ENCODE measurements at regions not wholly inside any gene's neighbourhood (a gene's known extent, or its start where the extent isn't known, plus 50 kb on each side); places are given as distances from the start of the nearest gene placed in this dataset.

DNA sequence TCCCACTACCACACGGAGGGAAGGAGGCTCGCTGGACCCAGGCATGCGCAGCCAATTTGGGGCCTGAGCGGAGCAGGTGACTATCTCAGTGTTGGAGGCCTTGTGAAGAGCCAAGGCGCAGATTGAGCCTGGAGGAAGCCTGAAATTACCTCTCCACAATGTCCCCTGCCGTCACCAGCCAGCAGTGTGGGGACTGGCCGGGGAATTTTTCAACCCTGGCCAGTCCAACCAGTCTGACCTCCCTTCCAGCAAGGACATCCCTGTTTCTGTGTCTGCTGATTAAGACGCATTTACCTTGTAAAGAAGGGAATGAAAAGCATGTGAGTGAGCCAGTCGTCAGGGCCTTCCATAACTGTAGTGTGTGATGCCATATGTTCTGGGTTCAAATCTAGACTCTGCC is 198.1 kb upstream of the IRX3 start:
- 84 to 87% methylated on average over 9 of the region's 9 CpGs for WGBS, 2 donors
- no peaks in the 10 kb centered on the region for H3K27me3 ChIP-seq (ENCODE audit: control insufficient read depth in 3 of 3, insufficient read depth in 3 of 3, low read length in 2 of 3)
- no peak overlapping the region for H3K4me3 ChIP-seq
- H3K9me3 ChIP-seq (ENCODE audit: control insufficient read depth in 4 of 4, insufficient read depth in 3 of 4, low read length in 3 of 4), result no peaks in the 10 kb centered on the region
- H3K4me1 ChIP-seq (ENCODE audit: control insufficient read depth in 5 of 5, insufficient read depth in 5 of 5, low read length in 5 of 5), result peaks cover 0 to 22% (median 3%) of the 10 kb centered on the region in 5 donors
- ATAC-seq (ENCODE audit: insufficient read depth, low FRiP score) (no peak), DNase-seq (no peak)
- peak overlapping the region in 1 of 2 donors; percentile 86 for H3K27ac ChIP-seq (ENCODE audit: low read depth in 1 of 2, low read length in 1 of 2)
- H3K9ac ChIP-seq (ENCODE audit: insufficient read depth in 1 of 2, low read length in 2 of 2), result no peak overlapping the region
- TF ChIP-seq, protein P1, sequence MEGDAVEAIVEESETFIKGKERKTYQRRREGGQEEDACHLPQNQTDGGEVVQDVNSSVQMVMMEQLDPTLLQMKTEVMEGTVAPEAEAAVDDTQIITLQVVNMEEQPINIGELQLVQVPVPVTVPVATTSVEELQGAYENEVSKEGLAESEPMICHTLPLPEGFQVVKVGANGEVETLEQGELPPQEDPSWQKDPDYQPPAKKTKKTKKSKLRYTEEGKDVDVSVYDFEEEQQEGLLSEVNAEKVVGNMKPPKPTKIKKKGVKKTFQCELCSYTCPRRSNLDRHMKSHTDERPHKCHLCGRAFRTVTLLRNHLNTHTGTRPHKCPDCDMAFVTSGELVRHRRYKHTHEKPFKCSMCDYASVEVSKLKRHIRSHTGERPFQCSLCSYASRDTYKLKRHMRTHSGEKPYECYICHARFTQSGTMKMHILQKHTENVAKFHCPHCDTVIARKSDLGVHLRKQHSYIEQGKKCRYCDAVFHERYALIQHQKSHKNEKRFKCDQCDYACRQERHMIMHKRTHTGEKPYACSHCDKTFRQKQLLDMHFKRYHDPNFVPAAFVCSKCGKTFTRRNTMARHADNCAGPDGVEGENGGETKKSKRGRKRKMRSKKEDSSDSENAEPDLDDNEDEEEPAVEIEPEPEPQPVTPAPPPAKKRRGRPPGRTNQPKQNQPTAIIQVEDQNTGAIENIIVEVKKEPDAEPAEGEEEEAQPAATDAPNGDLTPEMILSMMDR (IDR thresholded peaks at IDR 0.05; ENCODE audit: control extremely low read depth, extremely low read depth), result no peak
- H3K36me3 ChIP-seq (ENCODE audit: control insufficient read depth in 4 of 4, insufficient read depth in 4 of 4, low read length in 4 of 4), result no peaks in the 10 kb centered on the region

DNA sequence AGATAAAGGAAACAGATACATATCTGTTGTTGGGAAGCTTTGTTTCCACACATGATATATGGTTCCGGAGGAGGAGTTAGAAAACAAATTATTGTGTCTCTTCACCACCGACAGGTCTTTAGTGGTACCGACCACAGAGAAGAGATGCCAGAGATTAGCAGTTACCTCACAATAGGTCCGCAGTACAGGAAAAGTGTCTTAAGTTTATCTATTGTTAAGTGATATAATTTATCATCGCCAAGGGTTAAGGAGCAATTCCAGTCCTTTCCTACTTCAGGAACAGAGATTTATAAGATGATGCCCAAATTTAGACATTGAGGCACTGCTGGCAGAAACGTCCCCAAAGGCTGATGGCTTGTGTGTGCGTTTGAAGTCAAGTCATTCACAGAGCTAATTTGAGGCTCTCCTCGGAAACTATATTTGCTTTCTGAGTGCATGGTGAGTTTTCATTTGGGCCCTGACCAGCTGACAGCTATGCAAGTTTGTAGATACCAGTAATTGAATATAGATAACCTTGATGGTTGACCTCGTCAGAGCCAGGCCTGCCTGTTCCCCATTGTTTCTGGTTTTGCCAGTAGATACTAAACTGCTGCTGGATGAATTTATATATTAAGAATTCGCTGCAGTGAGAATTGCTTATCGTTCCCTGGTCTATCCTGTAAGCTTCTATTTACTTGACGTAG is 196.4 kb upstream of the IRX3 start:
- peaks cover 0 to 5% (median 0%) of the 10 kb centered on the region in 3 donors for H3K27me3 ChIP-seq (ENCODE audit: control insufficient read depth in 3 of 3, insufficient read depth in 3 of 3, low read length in 2 of 3)
- H3K9me3 ChIP-seq (ENCODE audit: control insufficient read depth in 4 of 4, insufficient read depth in 3 of 4, low read length in 3 of 4), result no peaks in the 10 kb centered on the region
- H3K4me3 ChIP-seq, result no peak overlapping the region
- no peak overlapping the region for H3K9ac ChIP-seq (ENCODE audit: insufficient read depth in 1 of 2, low read length in 2 of 2)
- WGBS, 2 donors, result 52 to 56% methylated on average over 12 of the region's 12 CpGs
- H3K4me1 ChIP-seq (ENCODE audit: control insufficient read depth in 5 of 5, insufficient read depth in 5 of 5, low read length in 5 of 5), result peaks cover 0 to 11% (median 2%) of the 10 kb centered on the region in 5 donors
- no peaks in the 10 kb centered on the region for H3K36me3 ChIP-seq (ENCODE audit: control insufficient read depth in 4 of 4, insufficient read depth in 4 of 4, low read length in 4 of 4)
- no peak for DNase-seq
- peak overlapping the region in 1 of 2 donors; percentile 86 for H3K27ac ChIP-seq (ENCODE audit: low read depth in 1 of 2, low read length in 1 of 2)
- no peak for ATAC-seq (ENCODE audit: insufficient read depth, low FRiP score)
- TF ChIP-seq, protein P1 (IDR thresholded peaks at IDR 0.05; ENCODE audit: control extremely low read depth, extremely low read depth), result no peak

DNA sequence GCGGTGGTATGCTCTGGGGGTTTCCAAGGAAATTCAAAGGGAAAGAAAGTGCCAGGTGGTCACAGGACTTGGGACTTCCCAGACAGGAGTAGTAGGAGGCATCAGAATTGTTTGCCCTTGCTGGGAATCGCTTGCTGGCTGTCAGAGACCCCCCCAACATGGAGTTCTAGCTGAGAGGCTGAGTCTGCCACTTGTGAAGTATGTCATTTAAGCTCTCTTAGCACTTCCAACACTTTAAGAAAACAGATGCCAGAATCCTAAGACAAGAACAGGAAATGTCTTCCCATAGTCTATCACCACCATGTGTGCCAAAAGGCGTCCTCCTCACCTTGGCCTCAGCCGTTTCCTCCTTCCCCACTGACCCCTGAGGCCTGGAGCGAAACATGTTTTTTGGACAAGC is 193.8 kb upstream of the IRX3 start:
- Histone ChIP-seq H3K4me1 (ENCODE audit: control insufficient read depth in 5 of 5, insufficient read depth in 5 of 5, low read length in 5 of 5) (peaks cover 0 to 15% (median 0%) of the 10 kb centered on the region in 5 donors), H3K27ac (ENCODE audit: low read depth in 1 of 2, low read length in 1 of 2) (no peak overlapping the region), H3K4me3 (no peak overlapping the region), H3K9me3 (ENCODE audit: control insufficient read depth in 4 of 4, insufficient read depth in 3 of 4, low read length in 3 of 4) (no peaks in the 10 kb centered on the region), H3K9ac (ENCODE audit: insufficient read depth in 1 of 2, low read length in 2 of 2) (no peak overlapping the region), H3K27me3 (ENCODE audit: control insufficient read depth in 3 of 3, insufficient read depth in 3 of 3, low read length in 2 of 3) (peaks cover 0 to 5% (median 0%) of the 10 kb centered on the region in 3 donors), H3K36me3 (ENCODE audit: control insufficient read depth in 4 of 4, insufficient read depth in 4 of 4, low read length in 4 of 4) (no peaks in the 10 kb centered on the region)
- WGBS, 2 donors, result 70 to 73% methylated on average over 5 of the region's 5 CpGs
- TF ChIP-seq, protein P1 (IDR thresholded peaks at IDR 0.05; ENCODE audit: control extremely low read depth, extremely low read depth), result no peak
- DNase-seq (no peak), ATAC-seq (ENCODE audit: insufficient read depth, low FRiP score) (no peak)
